Left ventricle myocardium superior (tissue), 1 donor: ENCODE measurements at regions not wholly inside any gene's neighbourhood (a gene's known extent, or its start where the extent isn't known, plus 50 kb on each side); places are given as distances from the start of the nearest gene placed in this dataset.

ENCODE experiments used
- ATAC-seq: fragments of 200-7000 bp; cut with Tn5 transposase; one replicate; pipeline ENCODE4 v1.9.1; 2020; ENCODE audit warnings: mild to moderate bottlenecking, moderate library complexity
- DNase-seq: peaks from one replicate; pipeline ENCODE4 v3.0.0-alpha.2; 2020
- intact Hi-C: fragments of 100-400 bp; cut with micrococcal nuclease; formaldehyde crosslinking; loops from one replicate; pipeline ENCODE4 v1.11.0; 2022
- donor health status: DM: no; HTN: yes; CAD: no; lungs with severe emphysema.

GRCh38 chr9:106334081-106334480 is 528.9 kb upstream of the ZNF462 start:
- intact Hi-C loops = no loop called here
- ATAC-seq = no peak

GRCh38 chr9:106339882-106340281 is 523.1 kb upstream of the ZNF462 start:
- intact Hi-C loops = no loop called here
- ATAC-seq (no peak), DNase-seq (no peak)

More at GRCh38 chr9:106334081-106334480, 528.9 kb upstream of the ZNF462 start:
- no peak for DNase-seq

DNA sequence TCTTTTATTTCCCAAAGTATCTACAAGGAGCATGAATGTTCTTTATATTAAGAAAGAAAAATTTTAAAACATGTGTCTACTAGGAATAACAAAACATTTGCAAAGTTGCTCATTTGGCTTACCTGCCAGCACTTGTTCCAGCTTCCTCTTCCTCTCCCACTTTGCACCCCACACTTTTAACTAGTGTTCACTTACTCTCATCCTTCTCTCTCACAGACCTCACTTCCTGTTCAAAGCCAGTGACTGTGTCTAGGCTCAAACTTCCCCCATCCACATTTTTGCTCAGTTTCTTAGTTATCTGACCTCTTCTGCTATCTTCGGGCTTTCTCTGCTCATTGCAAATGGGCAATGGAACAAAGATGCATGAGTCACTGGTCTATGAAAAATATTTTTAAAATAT is 512.2 kb upstream of the ZNF462 start:
- ATAC-seq (no peak), DNase-seq (no peak)
- intact Hi-C loops = no loop called here

- ATAC-seq = no peak
- intact Hi-C loops = no loop called here
Measured at GRCh38 chr9:106356924-106357323, 506.0 kb upstream of the ZNF462 start.

GRCh38 chr9:106358331-106358730 is 504.6 kb upstream of the ZNF462 start:
- no peak for DNase-seq
- intact Hi-C loops = no loop called here
- ATAC-seq = no peak

More at GRCh38 chr9:106356924-106357323, 506.0 kb upstream of the ZNF462 start:
- no peak for DNase-seq

- DNase-seq = no peak
- no peak for ATAC-seq
- intact Hi-C loops = no loop called here
Measured at GRCh38 chr9:106376689-106377088, 486.3 kb upstream of the ZNF462 start.

DNA sequence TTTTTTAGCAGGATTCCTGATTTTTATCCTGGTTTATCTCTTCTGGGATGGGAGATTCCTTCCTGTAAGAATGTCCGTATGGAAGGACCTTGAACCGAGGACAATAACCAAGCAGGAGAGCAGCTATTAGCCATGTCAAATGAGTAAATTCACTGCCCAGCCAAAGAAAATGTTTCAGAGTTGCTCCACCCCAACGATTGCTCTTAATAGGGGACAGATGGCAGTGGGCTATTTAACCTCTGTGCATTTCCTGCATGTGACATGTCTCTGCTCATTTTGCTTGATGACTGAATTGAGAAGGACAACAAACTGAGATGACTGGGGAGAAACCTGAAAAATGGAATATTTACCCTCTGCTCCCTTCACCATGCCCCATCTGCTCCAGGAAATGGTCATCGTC is 479.9 kb upstream of the ZNF462 start:
- intact Hi-C loops = no loop called here
- no peak for DNase-seq
- ATAC-seq = no peak

DNA sequence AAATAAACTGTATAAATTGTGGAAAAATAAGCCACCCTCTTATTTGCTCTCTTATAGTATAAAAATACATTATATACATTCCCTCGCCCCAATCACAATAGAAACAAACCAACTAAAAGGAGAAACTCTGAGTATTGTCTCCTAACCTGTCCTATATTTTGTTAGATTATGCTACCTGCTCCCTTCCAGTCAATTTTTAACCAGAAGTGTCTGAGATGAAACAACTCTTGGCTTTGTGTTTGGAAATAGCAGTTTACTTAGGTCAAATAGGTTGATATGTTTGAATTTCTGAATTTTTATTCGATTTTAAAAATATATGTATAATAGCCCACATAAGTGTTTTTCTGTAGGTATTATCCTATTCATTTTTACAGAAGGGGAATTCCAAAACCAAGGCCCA is 475.0 kb upstream of the ZNF462 start:
- intact Hi-C loops = no loop called here
- ATAC-seq (no peak), DNase-seq (no peak)

GRCh38 chr9:106393226-106393625 is 469.7 kb upstream of the ZNF462 start:
- intact Hi-C loops = no loop called here
- DNase-seq (no peak), ATAC-seq (no peak)

- no peak for DNase-seq
- ATAC-seq = no peak
- intact Hi-C loops = no loop called here
Measured at GRCh38 chr9:106400170-106400569, 462.8 kb upstream of the ZNF462 start.

GRCh38 chr9:106400950-106401349 is 462.0 kb upstream of the ZNF462 start:
- ATAC-seq = no peak
- intact Hi-C loops = no loop called here
- no peak for DNase-seq

- intact Hi-C loops = no loop called here
- no peak for ATAC-seq
- no peak for DNase-seq
Measured at GRCh38 chr9:106403081-106403480, 459.9 kb upstream of the ZNF462 start.

- ATAC-seq (no peak), DNase-seq (no peak)
- intact Hi-C loops = no loop called here
Measured at GRCh38 chr9:106404137-106404536, 458.8 kb upstream of the ZNF462 start.

DNA sequence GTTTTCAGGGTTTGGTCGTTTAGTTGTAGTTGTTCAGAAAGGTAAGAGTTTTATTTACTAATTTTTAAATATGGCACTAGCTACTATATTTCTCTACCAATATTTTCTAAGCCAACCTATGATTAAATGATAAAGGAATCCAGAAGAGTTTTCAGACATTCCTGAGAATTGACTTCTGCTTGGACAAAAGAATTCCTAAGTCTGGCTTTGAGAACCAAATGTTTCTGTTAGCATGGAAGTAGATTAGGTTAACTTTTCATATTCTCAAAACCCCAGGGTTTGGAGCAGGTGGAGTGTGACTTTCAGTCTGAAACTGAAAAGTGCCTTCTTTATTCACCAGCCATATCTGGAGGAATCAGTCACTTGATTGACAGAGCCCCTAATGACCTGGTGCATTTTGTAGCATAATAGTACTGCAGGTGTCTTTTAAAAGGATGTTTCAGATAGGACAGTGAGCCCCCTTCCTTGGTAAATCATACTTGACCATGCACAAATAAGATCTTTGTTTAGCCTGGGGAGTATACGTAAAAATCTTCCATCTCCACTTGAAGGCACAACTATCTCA is 457.0 kb upstream of the ZNF462 start:
- DNase-seq = no peak
- intact Hi-C loops = no loop called here
- ATAC-seq = no peak

DNA sequence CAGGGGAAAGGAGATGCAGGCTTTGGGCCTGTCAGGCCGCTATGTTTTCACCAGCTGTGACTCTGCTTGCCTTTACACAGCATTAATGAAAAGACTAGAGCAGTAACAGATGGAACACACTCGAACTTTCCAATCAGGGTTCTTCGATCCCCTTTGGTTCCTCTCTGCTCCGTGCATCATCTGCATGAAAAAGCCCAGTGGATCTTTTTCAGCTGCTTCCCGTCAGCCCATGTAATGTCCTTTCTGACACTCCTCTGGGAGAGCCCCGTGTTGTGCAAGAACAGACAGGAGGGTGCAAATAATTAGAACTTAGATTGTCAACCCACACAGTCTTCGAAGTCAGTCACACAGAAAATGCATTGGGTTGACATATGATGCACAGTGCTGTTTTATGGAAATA is 448.9 kb upstream of the ZNF462 start:
- ATAC-seq (no peak), DNase-seq (no peak)
- intact Hi-C loops = no loop called here

DNA sequence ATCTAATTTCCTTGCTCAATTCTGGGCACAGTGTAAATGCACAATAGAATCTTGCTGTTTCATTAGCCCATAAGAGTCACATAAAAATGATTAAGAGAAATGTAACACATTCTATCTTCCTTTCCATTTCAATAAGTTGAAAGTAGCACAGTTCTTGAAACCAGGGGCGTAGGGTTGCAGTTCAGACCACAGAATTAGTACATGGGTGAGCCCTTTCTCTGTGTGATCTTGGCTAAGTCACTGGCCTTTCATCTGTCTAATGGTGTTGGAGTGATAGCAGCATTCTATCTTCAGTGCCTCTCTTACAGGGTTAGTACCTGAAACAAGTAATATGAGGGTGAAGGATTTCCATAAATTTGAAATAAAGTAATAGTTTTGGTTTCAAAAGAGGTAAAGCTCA is 445.3 kb upstream of the ZNF462 start:
- ATAC-seq (no peak), DNase-seq (no peak)
- intact Hi-C loops = no loop called here

DNA sequence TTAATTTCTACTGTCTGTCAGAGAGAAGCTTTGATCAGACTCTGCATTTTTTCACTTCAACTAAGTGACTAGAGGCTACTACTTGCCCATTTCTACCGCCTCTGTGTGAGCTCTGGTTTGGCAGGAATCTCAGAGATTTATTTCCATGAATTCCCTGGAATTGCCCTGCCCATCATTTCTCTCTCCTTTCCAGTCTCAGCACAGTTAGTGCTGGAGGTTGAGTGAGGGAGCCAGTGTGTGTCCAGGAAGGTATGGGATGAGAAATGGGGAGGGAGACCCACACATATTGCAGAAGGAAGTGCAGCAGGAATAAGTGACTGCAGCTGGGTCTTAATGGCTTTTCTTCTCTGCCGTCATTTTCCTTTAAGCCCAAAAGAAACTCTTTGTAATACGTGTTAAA is 443.1 kb upstream of the ZNF462 start:
- ATAC-seq (no peak), DNase-seq (no peak)
- intact Hi-C loops = no loop called here

DNA sequence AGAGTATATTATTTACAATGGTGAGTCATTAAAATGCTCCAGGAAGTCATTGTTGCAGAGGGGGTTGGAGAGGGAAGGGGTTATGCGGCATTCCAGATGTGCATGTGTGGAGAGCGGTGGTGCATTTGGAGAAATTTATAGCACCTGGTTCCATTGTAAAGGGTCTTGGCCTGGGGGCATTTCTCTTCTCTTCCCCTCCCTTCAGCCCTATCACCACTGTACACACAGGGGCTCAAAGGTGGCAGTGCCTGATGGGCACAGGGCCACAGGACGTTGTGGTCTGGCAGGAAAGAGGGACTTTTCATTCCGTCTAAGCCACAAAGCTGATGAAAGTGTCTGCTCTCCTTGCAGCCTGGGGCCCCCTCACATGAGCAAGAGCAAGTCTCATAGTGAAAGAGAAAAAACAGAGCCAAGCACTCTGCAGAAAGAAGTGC is 442.4 kb upstream of the ZNF462 start:
- intact Hi-C loops = no loop called here
- DNase-seq (no peak), ATAC-seq (no peak)

- no peak for ATAC-seq
- no peak for DNase-seq
- intact Hi-C loops = no loop called here
Measured at GRCh38 chr9:106421772-106422171, 441.2 kb upstream of the ZNF462 start.

GRCh38 chr9:106423575-106423974 is 439.4 kb upstream of the ZNF462 start:
- ATAC-seq (no peak), DNase-seq (no peak)
- intact Hi-C loops = no loop called here

DNA sequence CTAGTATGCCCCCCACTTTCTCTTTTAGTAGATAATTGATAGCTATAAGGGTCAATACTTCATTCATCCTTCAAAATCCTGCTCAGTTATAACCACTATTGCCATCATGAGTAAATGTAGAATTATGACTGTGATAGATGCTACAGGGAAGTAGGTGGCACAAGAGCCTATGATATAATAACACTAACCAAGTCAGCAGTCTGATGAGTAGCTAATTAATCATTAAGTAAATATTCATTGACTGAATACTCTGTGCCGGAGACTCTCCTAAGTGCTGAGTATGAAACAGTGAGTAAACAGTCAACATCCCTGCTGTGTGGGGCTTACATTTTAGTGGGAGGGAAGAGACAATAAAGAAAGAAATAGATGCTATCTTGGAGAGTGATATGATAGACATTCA is 430.3 kb upstream of the ZNF462 start:
- intact Hi-C loops = no loop called here
- ATAC-seq (no peak), DNase-seq (no peak)

DNA sequence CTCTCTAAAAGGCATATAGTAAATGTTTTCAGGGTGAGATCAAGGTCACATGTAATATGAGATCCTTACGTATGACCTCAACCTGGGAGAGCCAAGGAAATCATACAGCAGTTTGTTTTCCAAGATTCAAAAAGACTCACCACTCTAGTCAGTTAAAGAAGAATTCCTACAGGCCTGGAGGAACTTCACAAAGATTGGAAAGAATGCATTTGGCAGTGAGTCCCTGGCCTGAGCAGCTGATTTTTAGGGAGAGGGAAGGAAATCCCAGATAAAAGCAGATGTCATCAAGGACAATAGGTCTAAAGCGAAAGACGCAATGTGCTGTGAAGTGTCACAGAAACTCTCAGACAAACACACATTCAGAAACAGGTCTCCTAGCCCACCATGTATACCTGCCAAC is 424.0 kb upstream of the ZNF462 start:
- DNase-seq = no peak
- intact Hi-C loops = no loop called here

More for the DNA sequence above, 424.0 kb upstream of the ZNF462 start:
- no peak for ATAC-seq
